Peyer's patch (tissue), 4 donors: ENCODE measurements at regions not wholly inside any gene's neighbourhood (a gene's known extent, or its start where the extent isn't known, plus 50 kb on each side); places are given as distances from the start of the nearest gene placed in this dataset.

Experiments used
- POLR2A ChIP-seq, 2 donors: fragments of 450-650 bp; IDR thresholded peaks; one replicate each; pipeline ENCODE4 v1.5.1; 2017; ENCODE audit warnings: antibody characterized with exemption in 2 of 2, mild to moderate bottlenecking in 2 of 2, moderate library complexity in 2 of 2
- TF ChIP-seq, protein P1 (sequence below), 6 experiments: fragments of 450-650 bp in 4 of 6; fragments of 200-600 bp in 2 of 6; sonication (generic) in 1 of 6; IDR thresholded peaks; one replicate each; pipeline ENCODE4 v1.5.1; 2017 to 2019; ENCODE audit warnings: antibody characterized with exemption in 6 of 6, mild to moderate bottlenecking in 3 of 6, moderate library complexity in 1 of 6

DNA sequence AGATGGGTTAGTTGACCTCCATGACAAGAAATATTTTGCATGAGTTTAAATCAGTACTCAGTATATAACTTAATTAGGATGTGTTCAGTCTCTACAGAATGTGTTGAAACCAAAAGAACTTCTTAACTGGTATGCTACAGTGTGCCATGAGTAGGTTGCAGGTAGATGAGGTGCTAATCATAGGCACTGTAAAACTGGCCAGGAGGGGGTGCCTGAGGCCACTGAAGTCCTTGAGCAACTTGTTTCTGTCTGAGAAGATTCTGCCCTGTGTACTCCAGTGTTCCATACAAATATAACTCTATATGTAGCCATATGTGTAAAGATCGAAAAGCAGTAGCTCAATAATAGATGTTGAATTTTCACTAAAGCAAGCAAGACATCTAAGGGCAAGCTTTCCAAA is 549.2 kb upstream of the KLF12 start:
- TF ChIP-seq, protein P1, sequence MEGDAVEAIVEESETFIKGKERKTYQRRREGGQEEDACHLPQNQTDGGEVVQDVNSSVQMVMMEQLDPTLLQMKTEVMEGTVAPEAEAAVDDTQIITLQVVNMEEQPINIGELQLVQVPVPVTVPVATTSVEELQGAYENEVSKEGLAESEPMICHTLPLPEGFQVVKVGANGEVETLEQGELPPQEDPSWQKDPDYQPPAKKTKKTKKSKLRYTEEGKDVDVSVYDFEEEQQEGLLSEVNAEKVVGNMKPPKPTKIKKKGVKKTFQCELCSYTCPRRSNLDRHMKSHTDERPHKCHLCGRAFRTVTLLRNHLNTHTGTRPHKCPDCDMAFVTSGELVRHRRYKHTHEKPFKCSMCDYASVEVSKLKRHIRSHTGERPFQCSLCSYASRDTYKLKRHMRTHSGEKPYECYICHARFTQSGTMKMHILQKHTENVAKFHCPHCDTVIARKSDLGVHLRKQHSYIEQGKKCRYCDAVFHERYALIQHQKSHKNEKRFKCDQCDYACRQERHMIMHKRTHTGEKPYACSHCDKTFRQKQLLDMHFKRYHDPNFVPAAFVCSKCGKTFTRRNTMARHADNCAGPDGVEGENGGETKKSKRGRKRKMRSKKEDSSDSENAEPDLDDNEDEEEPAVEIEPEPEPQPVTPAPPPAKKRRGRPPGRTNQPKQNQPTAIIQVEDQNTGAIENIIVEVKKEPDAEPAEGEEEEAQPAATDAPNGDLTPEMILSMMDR (IDR thresholded peaks at IDR 0.05) = no peak
- no peak for TF ChIP-seq POLR2A (IDR thresholded peaks at IDR 0.05)
